A549 (cell line): ENCODE measurements at regions not wholly inside any gene's neighbourhood (a gene's known extent, or its start where the extent isn't known, plus 50 kb on each side); places are given as distances from the start of the nearest gene placed in this dataset.
"Not testable (repeated sequence)": the region's sequence is repeated elsewhere in the genome, so short reads cannot be mapped to it uniquely, and the experiment has no call there.

ENCODE experiments used
- ATAC-seq, 2 experiments: fragments of 200-7000 bp in 1 of 2; fragments of >200 bp in 1 of 2; cut with Nextera tagmentation in 1 of 2; cut with Tn5 transposase in 1 of 2; 3 replicates each; pipeline versions ENCODE4 v1.8.0 to v1.9.1; 2018 to 2020; ENCODE audit warnings: mild to moderate bottlenecking in 1 of 2, moderate library complexity in 1 of 2
- CTCF ChIA-PET: fragments of 300-600 bp; sonication (Branson Sonifier 250); formaldehyde crosslinking; extraction: SDS; loops from one replicate; lab custom pipeline; 2021; ENCODE audit warnings: antibody characterized with exemption, inconsistent platforms; lab: Yijun Ruan, JAX
- POLR2A ChIA-PET: fragments of 350-600 bp; formaldehyde crosslinking; extraction: SDS; loops from one replicate; lab custom pipeline; 2021; ENCODE audit warnings: antibody characterized with exemption, inconsistent platforms; lab: Yijun Ruan, JAX
- DNase-seq, 2 experiments: peaks; one replicate each; pipeline versions ENCODE4 v3.0.0 to v3.0.0-alpha.2; 2011 to 2016; ENCODE audit warnings: low read depth in 1 of 2, low spot score in 1 of 2
- FAIRE-seq: peaks from 2 replicates; lab custom pipeline; 2011; peaks lifted over from hg19 to GRCh38; lab: Jason Lieb, UNC
- H3K27ac ChIP-seq, 2 experiments: fragments of >200 bp; sonication (Bioruptor Twin); formaldehyde crosslinking; 3 replicates each; pipeline ENCODE4 v1.5.1; 2016 to 2017
- H3K4me1 ChIP-seq: fragments of >200 bp; sonication (Bioruptor Twin); formaldehyde crosslinking; 3 replicates; pipeline ENCODE4 v1.6.1; 2016
- H3K4me2 ChIP-seq: fragments of >200 bp; sonication (Bioruptor Twin); formaldehyde crosslinking; 3 replicates; pipeline ENCODE4 v1.6.1; 2016
- H3K4me3 ChIP-seq: fragments of >200 bp; sonication (Bioruptor Twin); formaldehyde crosslinking; 3 replicates; pipeline ENCODE4 v1.5.1; 2016
- H3K9me3 ChIP-seq: fragments of >200 bp; sonication (Bioruptor Twin); formaldehyde crosslinking; 3 replicates; pipeline ENCODE4 v1.6.1; 2016
- CHD4 ChIP-seq: fragments of 200-600 bp; sonication (generic); IDR thresholded peaks from 2 replicates; pipeline ENCODE4 v1.6.1; 2016; ENCODE audit warnings: antibody characterized with exemption, mild to moderate bottlenecking, borderline replicate concordance
- HEYL ChIP-seq: fragments of 250-450 bp; sonication (Bioruptor Pico); IDR thresholded peaks from 2 replicates; pipeline ENCODE4 v1.8.0; 2021; ENCODE audit warnings: mild to moderate bottlenecking, moderate library complexity
- HOXA7 ChIP-seq: fragments of 250-450 bp; sonication (Bioruptor Pico); IDR thresholded peaks from 2 replicates; pipeline ENCODE4 v1.5.0; 2020; ENCODE audit warnings: mild to moderate bottlenecking, moderate library complexity
- JUN ChIP-seq, 2 experiments: fragments of >200 bp; sonication (Bioruptor Twin); formaldehyde crosslinking; IDR thresholded peaks; 2 replicates in 1 of 2; 3 replicates in 1 of 2; pipeline ENCODE4 v1.6.1; 2016 to 2017
- MAZ ChIP-seq: fragments of 150-350 bp; IDR thresholded peaks from 2 replicates; pipeline ENCODE4 v1.6.1; 2014; ENCODE audit warnings: antibody characterized with exemption, low read depth, low read length, borderline replicate concordance
- MYC ChIP-seq: IDR thresholded peaks from 2 replicates; pipeline ENCODE4 v1.6.1; 2012; ENCODE audit warnings: mild to moderate bottlenecking, inconsistent platforms, low read length, improper control_type of control experiment, borderline replicate concordance
- POLR2AphosphoS2 ChIP-seq: conservative IDR thresholded peaks from 2 replicates; pipeline ENCODE4 v1.6.1; 2012; ENCODE audit warnings: low read length, improper control_type of control experiment, inconsistent platforms
- RAD21 ChIP-seq, 2 experiments: fragments of >200 bp in 1 of 2; sonication (Bioruptor Twin) in 1 of 2; formaldehyde crosslinking in 1 of 2; IDR thresholded peaks in 1 of 2; conservative IDR thresholded peaks in 1 of 2; 2 replicates in 1 of 2; 3 replicates in 1 of 2; pipeline ENCODE4 v1.6.1; 2012 to 2018; ENCODE audit warnings: inconsistent platforms in 1 of 2
- RARB ChIP-seq: fragments of 250-450 bp; sonication (Bioruptor Pico); IDR thresholded peaks from 2 replicates; pipeline ENCODE4 v1.8.0; 2021; ENCODE audit warnings: mild to moderate bottlenecking, moderate library complexity
- RCOR1 ChIP-seq: fragments of 150-350 bp; IDR thresholded peaks from 2 replicates; pipeline ENCODE4 v1.6.1; 2014; ENCODE audit warnings: antibody characterized with exemption, low read length, low read depth
- RNF2 ChIP-seq: fragments of 200-600 bp; sonication (generic); IDR thresholded peaks from 2 replicates; pipeline ENCODE4 v1.6.1; 2016; ENCODE audit warnings: low read depth, mild to moderate bottlenecking, antibody characterized with exemption, moderate library complexity, borderline replicate concordance
- SREBF2 ChIP-seq: fragments of 450-650 bp; IDR thresholded peaks from 2 replicates; pipeline ENCODE4 v1.6.1; 2014; ENCODE audit warnings: mild to moderate bottlenecking, moderate library complexity
- ZFP36 ChIP-seq: fragments of 450-650 bp; IDR thresholded peaks from 2 replicates; pipeline ENCODE4 v1.6.1; 2014; ENCODE audit warnings: borderline replicate concordance; ENCODE audit not compliant: partially characterized antibody
- WGBS: methylation state at CpG from one replicate; pipeline ENCODE4 v1.1.6; 2017; ENCODE audit errors: missing lambda C conversion rate; 5-methylcytosine and 5-hydroxymethylcytosine counted together
- TF ChIP-seq, protein P1 (sequence below): fragments of >200 bp; sonication (Bioruptor Twin); formaldehyde crosslinking; IDR thresholded peaks from 3 replicates; pipeline ENCODE4 v1.5.1; 2016
- TF ChIP-seq, protein P2 (sequence below): fragments of >200 bp; sonication (Bioruptor Twin); formaldehyde crosslinking; IDR thresholded peaks from 3 replicates; pipeline ENCODE4 v1.6.1; 2016
- TF ChIP-seq, protein P3 (sequence below): IDR thresholded peaks from 2 replicates; pipeline ENCODE4 v1.6.1; 2012
- TF ChIP-seq, protein P4 (sequence below): fragments of 250-450 bp; sonication (Bioruptor Pico); IDR thresholded peaks from 2 replicates; pipeline ENCODE4 v1.5.0; 2020; ENCODE audit warnings: low read depth, mild to moderate bottlenecking, moderate library complexity

DNA sequence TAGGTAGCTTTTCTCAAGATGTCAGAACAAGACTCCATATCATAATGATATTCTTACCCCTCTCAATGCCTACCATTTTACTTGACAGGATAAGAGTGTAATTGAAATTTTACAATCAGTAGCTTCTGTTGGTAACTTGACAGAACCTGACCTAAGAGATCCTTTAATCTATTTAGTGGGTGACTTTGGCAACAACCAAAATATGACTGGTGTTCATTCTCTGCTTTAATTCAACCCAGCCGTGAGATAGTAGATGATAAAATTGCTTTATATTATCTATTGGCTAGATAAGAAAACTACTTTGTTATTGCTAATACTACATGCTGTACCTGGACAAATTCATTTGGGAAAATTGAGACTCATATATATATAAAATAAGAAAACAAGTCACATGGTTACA lies 770.2 kb upstream of the NXPH2 start:
- ChIA-PET CTCF (no interaction called here), POLR2A (no interaction called here)
- FAIRE-seq (no peak), DNase-seq (no peak), ATAC-seq (no peak)
- no peaks in the 10 kb centered on the region for H3K4me1 ChIP-seq
- no peak overlapping the region for H3K4me3 ChIP-seq
- no peak overlapping the region for H3K4me2 ChIP-seq
- no peaks in the 10 kb centered on the region; the same call in 2 of the 3 replicates for H3K9me3 ChIP-seq
- H3K27ac ChIP-seq = no peak overlapping the region
- TF ChIP-seq HOXA7 (CRISPR knock-in tag) (no peak), HEYL (CRISPR knock-in tag) (no peak), RARB (no peak), RAD21 (conservative IDR thresholded peaks at IDR 0.05 in 1 of 2, IDR thresholded peaks at IDR 0.05 in 1 of 2) (no peak), MYC (no peak), CHD4 (no peak), POLR2AphosphoS2 (no peak)
- TF ChIP-seq, protein P1, sequence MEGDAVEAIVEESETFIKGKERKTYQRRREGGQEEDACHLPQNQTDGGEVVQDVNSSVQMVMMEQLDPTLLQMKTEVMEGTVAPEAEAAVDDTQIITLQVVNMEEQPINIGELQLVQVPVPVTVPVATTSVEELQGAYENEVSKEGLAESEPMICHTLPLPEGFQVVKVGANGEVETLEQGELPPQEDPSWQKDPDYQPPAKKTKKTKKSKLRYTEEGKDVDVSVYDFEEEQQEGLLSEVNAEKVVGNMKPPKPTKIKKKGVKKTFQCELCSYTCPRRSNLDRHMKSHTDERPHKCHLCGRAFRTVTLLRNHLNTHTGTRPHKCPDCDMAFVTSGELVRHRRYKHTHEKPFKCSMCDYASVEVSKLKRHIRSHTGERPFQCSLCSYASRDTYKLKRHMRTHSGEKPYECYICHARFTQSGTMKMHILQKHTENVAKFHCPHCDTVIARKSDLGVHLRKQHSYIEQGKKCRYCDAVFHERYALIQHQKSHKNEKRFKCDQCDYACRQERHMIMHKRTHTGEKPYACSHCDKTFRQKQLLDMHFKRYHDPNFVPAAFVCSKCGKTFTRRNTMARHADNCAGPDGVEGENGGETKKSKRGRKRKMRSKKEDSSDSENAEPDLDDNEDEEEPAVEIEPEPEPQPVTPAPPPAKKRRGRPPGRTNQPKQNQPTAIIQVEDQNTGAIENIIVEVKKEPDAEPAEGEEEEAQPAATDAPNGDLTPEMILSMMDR = no peak
- TF ChIP-seq, protein P2, sequence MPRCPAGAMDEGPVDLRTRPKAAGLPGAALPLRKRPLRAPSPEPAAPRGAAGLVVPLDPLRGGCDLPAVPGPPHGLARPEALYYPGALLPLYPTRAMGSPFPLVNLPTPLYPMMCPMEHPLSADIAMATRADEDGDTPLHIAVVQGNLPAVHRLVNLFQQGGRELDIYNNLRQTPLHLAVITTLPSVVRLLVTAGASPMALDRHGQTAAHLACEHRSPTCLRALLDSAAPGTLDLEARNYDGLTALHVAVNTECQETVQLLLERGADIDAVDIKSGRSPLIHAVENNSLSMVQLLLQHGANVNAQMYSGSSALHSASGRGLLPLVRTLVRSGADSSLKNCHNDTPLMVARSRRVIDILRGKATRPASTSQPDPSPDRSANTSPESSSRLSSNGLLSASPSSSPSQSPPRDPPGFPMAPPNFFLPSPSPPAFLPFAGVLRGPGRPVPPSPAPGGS = no peak
- WGBS = 0% methylated on average over 1 of the region's 1 CpG

DNA sequence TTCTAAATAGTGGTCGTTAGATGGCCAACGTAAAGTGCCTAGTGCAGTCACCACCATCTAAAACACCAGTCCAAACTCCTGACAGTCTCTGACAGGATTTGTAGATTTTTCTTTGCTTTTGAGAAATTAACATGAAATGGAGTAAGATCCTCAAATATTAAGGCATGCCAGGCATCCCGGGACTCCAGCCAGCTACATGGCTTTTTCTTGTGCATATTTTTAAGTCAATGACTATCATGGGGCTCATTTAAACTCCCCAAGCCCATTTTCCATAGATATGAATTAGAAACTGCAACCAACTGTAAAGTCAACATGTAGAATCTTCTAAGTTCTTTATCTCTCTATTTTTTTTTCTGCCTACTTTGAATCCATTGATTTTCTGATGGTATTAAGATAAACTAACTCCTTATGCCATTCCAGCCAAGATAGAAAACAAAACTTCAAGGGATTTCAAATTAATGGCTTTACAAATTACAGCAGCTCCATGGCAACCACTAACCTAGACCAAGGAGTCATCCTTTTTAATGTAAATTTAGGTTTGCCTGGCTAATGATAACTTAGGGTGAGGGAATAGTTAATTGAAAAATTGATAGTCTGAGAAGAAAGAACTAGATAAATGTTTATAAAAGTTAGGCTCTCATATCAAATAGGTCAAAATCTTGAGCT lies 764.1 kb upstream of the NXPH2 start:
- no peak for FAIRE-seq

DNA sequence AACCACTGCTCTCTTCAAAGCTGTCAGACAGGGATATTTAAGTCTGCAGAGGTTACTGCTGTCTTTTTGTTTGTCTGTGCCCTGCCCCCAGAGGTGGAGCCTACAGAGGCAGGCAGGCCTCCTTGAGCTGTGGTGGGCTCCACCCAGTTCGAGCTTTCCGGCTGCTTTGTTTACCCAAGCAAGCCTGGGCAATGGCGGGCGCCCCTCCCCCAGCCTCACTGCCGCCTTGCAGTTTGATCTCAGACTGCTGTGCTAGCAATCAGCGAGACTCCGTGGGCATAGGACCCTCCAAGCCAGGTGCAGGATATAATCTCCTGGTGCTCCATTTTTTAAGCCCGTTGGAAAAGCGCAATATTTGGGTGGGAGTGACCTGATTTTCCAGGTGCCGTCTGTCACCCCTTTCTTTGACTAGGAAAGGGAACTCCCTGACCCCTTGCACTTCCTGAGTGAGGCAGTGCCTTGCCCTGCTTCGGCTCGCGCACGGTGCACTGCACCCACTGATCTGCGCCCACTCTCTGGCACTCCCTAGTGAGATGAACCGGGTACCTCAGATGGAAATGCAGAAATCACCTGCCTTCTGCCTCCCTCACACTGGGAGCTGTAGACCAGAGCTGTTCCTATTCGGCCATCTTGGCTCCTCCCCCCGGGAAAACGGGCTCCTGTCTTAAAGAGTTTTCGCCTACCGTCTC lies 758.3 kb upstream of the NXPH2 start:
- FAIRE-seq, CTCF ChIA-PET, H3K9me3 ChIP-seq, H3K4me1 ChIP-seq, ATAC-seq, H3K27ac ChIP-seq, POLR2A ChIA-PET: not testable (repeated sequence)
- WGBS = 13% methylated on average over 12 of the region's 21 CpGs
- Histone ChIP-seq H3K4me3 (peak overlapping the region; percentile 26), H3K4me2 (peak overlapping the region; percentile 30; the same call in 1 of the 3 replicates)
- DNase-seq = peak in 1 of 2 experiments; percentile 9

More for the DNA sequence above, 764.1 kb upstream of the NXPH2 start:
- ATAC-seq (no peak), DNase-seq (no peak)
- TF ChIP-seq MAZ (no peak), HEYL (CRISPR knock-in tag) (no peak), RAD21 (conservative IDR thresholded peaks at IDR 0.05 in 1 of 2, IDR thresholded peaks at IDR 0.05 in 1 of 2) (no peak)
- Histone ChIP-seq H3K4me2 (no peak overlapping the region), H3K4me1 (no peaks in the 10 kb centered on the region), H3K9me3 (no peaks in the 10 kb centered on the region), H3K4me3 (no peak overlapping the region), H3K27ac (no peak overlapping the region)
- ChIA-PET CTCF (no interaction called here), POLR2A (no interaction called here)
- WGBS = 3% methylated on average over 3 of the region's 3 CpGs

DNA sequence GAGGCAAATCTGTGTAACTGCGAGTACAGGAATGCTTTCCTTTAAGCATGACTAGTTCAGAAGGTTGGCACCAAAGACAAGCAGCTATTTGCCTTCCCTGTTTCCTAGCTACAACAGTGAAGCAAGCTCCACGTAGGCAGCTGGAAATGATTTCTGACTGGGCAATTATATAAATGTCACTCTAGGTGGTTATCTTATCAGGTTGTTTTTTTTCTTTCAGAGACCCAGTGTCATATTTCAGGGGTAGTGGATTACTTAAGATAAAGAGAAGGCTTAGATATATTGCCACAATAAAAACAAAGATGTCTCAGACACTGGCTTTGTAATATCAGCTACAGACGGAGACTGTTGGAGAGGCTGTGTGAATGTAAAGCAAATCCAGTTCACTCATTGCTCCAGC lies 748.9 kb upstream of the NXPH2 start:
- Histone ChIP-seq H3K9me3 (no peaks in the 10 kb centered on the region), H3K4me1 (no peaks in the 10 kb centered on the region), H3K27ac (no peak overlapping the region), H3K4me3 (no peak overlapping the region), H3K4me2 (no peak overlapping the region)
- CTCF ChIA-PET = no interaction called here
- FAIRE-seq = no peak
- POLR2A ChIA-PET = no interaction called here
- WGBS = 14% methylated on average over 3 of the region's 3 CpGs
- no peak for ATAC-seq
- TF ChIP-seq, protein P3, sequence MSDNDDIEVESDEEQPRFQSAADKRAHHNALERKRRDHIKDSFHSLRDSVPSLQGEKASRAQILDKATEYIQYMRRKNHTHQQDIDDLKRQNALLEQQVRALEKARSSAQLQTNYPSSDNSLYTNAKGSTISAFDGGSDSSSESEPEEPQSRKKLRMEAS = no peak
- TF ChIP-seq RNF2 (no peak), JUN (IDR thresholded peaks at IDR 0.05) (no peak), RAD21 (conservative IDR thresholded peaks at IDR 0.05 in 1 of 2, IDR thresholded peaks at IDR 0.05 in 1 of 2) (no peak), RARB (no peak), RCOR1 (no peak), SREBF2 (no peak), ZFP36 (no peak)
- TF ChIP-seq, protein P4, sequence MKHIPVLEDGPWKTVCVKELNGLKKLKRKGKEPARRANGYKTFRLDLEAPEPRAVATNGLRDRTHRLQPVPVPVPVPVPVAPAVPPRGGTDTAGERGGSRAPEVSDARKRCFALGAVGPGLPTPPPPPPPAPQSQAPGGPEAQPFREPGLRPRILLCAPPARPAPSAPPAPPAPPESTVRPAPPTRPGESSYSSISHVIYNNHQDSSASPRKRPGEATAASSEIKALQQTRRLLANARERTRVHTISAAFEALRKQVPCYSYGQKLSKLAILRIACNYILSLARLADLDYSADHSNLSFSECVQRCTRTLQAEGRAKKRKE (CRISPR knock-in tag) = no peak
- no peak for DNase-seq
